ENCODE measurements at regions not wholly inside any gene's neighbourhood (a gene's known extent, or its start where the extent isn't known, plus 50 kb on each side); places are given as distances from the start of the nearest gene placed in this dataset.
"Not testable (repeated sequence)": the region's sequence is repeated elsewhere in the genome, so short reads cannot be mapped to it uniquely, and the experiment has no call there.

DNA sequence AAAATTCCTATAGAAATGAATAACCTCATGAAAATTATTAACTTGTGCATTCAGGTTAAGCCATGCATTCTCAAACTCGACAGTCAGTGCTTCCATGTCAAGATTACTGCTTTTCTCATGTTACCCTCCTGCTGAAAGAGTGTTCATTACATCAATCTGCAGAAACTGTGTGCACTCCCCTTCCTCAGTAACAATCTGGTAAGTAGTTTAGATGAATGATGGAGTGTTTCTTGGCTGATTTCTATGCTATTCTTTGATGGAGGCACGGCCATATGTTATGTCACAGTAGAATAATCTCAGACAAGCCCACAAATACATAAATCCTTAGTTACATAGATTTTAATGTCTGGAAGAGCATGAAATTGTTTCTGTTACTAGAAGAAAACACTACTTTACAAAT is 193.3 kb upstream of the FAM47A start:
- Histone ChIP-seq H4K8ac (ENCODE audit: low read length) (no peak overlapping the region), H3K23ac (ENCODE audit: low read length in 2 of 2) (no peak overlapping the region), H2BK15ac (ENCODE audit: low read depth, poor library complexity, severe bottlenecking) (no peak overlapping the region), H3K4me1 (ENCODE audit: control insufficient read depth, insufficient read depth, low read depth, low read length) (no peaks in the 10 kb centered on the region), H3K36me3 (ENCODE audit: control insufficient read depth in 1 of 2, insufficient read depth in 2 of 2, low read depth in 1 of 2, low read length in 2 of 2) (no peaks in the 10 kb centered on the region), H3K9ac (ENCODE audit: low read length) (no peak overlapping the region), H4K91ac (ENCODE audit: low read length) (no peak overlapping the region), H2BK5ac (ENCODE audit: low read depth, low read length, poor library complexity, severe bottlenecking) (no peak overlapping the region), H3K4ac (ENCODE audit: low read depth in 1 of 2, low read length in 2 of 2) (no peak overlapping the region), H3K4me3 (ENCODE audit: insufficient read depth in 1 of 2, low read depth in 1 of 2, low read length in 2 of 2) (no peak overlapping the region), H3K14ac (ENCODE audit: low read length in 2 of 2) (no peak overlapping the region), H2BK12ac (ENCODE audit: low read length in 2 of 2) (no peak overlapping the region), H2BK120ac (ENCODE audit: low read depth, low read length) (no peak overlapping the region), H3K27me3 (ENCODE audit: control insufficient read depth in 1 of 2, insufficient read depth in 1 of 2, low read length in 2 of 2) (no peaks in the 10 kb centered on the region), H2AK5ac (ENCODE audit: low read length, severe bottlenecking) (no peak overlapping the region), H3K9me3 (ENCODE audit: control insufficient read depth, low read length) (no peaks in the 10 kb centered on the region), H3K79me1 (replicated peaks; ENCODE audit: low read length, poor library complexity, severe bottlenecking) (no peaks in the 10 kb centered on the region), H3K18ac (ENCODE audit: low read depth in 1 of 2, low read length in 2 of 2) (no peak overlapping the region), H2AFZ (ENCODE audit: low read depth, low read length) (no peak overlapping the region), H3K4me2 (ENCODE audit: low read length, poor library complexity, severe bottlenecking) (no peak overlapping the region), H3K27ac (ENCODE audit: low read length, poor library complexity, severe bottlenecking) (no peak overlapping the region)
- no peak for DNase-seq
- no CpG with 5 or more reads among the region's 2 CpGs for WGBS

DNA sequence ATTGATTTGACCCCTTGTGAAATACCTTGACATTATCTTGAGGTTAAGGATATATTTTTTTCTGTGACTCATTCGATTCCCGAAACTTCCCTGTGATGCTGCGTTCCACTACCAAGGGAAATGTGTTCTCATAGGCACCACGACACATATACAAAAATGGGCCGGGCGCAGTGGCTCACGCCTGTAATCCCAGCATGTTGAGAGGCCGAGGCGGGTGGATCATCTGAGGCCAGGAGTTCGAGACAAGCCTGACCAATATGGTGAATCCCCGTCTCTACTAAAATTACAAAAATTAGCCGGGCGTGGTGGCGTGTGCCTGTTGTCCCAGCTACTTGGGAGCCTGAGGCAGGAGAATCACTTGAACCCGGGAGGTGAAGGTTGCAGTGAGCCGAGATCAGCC is 188.3 kb upstream of the FAM47A start:
- H4K91ac ChIP-seq (ENCODE audit: low read length); H2BK15ac ChIP-seq (ENCODE audit: low read depth, poor library complexity, severe bottlenecking); H3K4me3 ChIP-seq (ENCODE audit: insufficient read depth in 1 of 2, low read depth in 1 of 2, low read length in 2 of 2); H3K4ac ChIP-seq (ENCODE audit: low read depth in 1 of 2, low read length in 2 of 2); H3K27ac ChIP-seq (ENCODE audit: low read length, poor library complexity, severe bottlenecking); H3K36me3 ChIP-seq (ENCODE audit: control insufficient read depth in 1 of 2, insufficient read depth in 2 of 2, low read depth in 1 of 2, low read length in 2 of 2); H3K14ac ChIP-seq (ENCODE audit: low read length in 2 of 2); H3K18ac ChIP-seq (ENCODE audit: low read depth in 1 of 2, low read length in 2 of 2); H3K9me3 ChIP-seq (ENCODE audit: control insufficient read depth, low read length); H3K9ac ChIP-seq (ENCODE audit: low read length); H3K4me2 ChIP-seq (ENCODE audit: low read length, poor library complexity, severe bottlenecking); H3K27me3 ChIP-seq (ENCODE audit: control insufficient read depth in 1 of 2, insufficient read depth in 1 of 2, low read length in 2 of 2); H2AK5ac ChIP-seq (ENCODE audit: low read length, severe bottlenecking); H2BK12ac ChIP-seq (ENCODE audit: low read length in 2 of 2); H3K23ac ChIP-seq (ENCODE audit: low read length in 2 of 2); DNase-seq; H2BK5ac ChIP-seq (ENCODE audit: low read depth, low read length, poor library complexity, severe bottlenecking); H2AFZ ChIP-seq (ENCODE audit: low read depth, low read length); H4K8ac ChIP-seq (ENCODE audit: low read length); H3K4me1 ChIP-seq (ENCODE audit: control insufficient read depth, insufficient read depth, low read depth, low read length); H2BK120ac ChIP-seq (ENCODE audit: low read depth, low read length); H3K79me1 ChIP-seq (replicated peaks; ENCODE audit: low read length, poor library complexity, severe bottlenecking): not testable (repeated sequence)
- WGBS: 93% methylated on average over 14 of the region's 16 CpGs

DNA sequence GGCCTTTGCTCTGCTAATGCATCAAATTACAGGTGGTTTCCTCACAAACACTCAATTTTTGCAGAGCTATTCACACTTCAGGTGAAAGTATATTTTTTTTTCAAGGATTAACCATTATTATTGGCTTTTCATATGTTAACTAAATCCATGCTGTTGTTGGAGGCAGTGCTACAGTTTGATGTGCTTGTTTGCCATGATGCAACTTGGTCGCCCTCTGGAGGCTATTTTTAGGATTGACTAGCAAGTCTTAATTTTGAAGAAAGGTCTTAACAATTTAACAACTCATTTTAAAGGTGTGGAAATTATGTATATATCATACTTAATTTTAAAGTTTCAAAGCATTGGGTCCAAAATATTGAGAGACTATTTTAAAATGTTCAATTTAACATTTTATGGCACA is 168.8 kb upstream of the FAM47A start:
- Histone ChIP-seq H3K9ac (ENCODE audit: low read length) (no peak overlapping the region), H3K9me3 (ENCODE audit: control insufficient read depth, low read length) (no peaks in the 10 kb centered on the region), H2BK15ac (ENCODE audit: low read depth, poor library complexity, severe bottlenecking) (no peak overlapping the region), H2BK5ac (ENCODE audit: low read depth, low read length, poor library complexity, severe bottlenecking) (no peak overlapping the region), H3K4ac (ENCODE audit: low read depth in 1 of 2, low read length in 2 of 2) (no peak overlapping the region), H3K27me3 (ENCODE audit: control insufficient read depth in 1 of 2, insufficient read depth in 1 of 2, low read length in 2 of 2) (peaks cover 0 to 4% of the 10 kb centered on the region in 2 experiments), H3K4me2 (ENCODE audit: low read length, poor library complexity, severe bottlenecking) (no peak overlapping the region), H4K91ac (ENCODE audit: low read length) (no peak overlapping the region), H2AFZ (ENCODE audit: low read depth, low read length) (no peak overlapping the region), H3K23ac (ENCODE audit: low read length in 2 of 2) (no peak overlapping the region), H3K4me1 (ENCODE audit: control insufficient read depth, insufficient read depth, low read depth, low read length) (no peaks in the 10 kb centered on the region), H3K14ac (ENCODE audit: low read length in 2 of 2) (no peak overlapping the region), H3K4me3 (ENCODE audit: insufficient read depth in 1 of 2, low read depth in 1 of 2, low read length in 2 of 2) (no peak overlapping the region), H3K36me3 (ENCODE audit: control insufficient read depth in 1 of 2, insufficient read depth in 2 of 2, low read depth in 1 of 2, low read length in 2 of 2) (no peaks in the 10 kb centered on the region), H2BK120ac (ENCODE audit: low read depth, low read length) (no peak overlapping the region), H2AK5ac (ENCODE audit: low read length, severe bottlenecking) (no peak overlapping the region), H3K27ac (ENCODE audit: low read length, poor library complexity, severe bottlenecking) (no peak overlapping the region), H4K8ac (ENCODE audit: low read length) (no peak overlapping the region), H3K79me1 (replicated peaks; ENCODE audit: low read length, poor library complexity, severe bottlenecking) (no peaks in the 10 kb centered on the region), H2BK12ac (ENCODE audit: low read length in 2 of 2) (no peak overlapping the region), H3K18ac (ENCODE audit: low read depth in 1 of 2, low read length in 2 of 2) (no peak overlapping the region)
- peak; percentile 39 for DNase-seq
- no CpG with 5 or more reads among the region's 1 CpG for WGBS

DNA sequence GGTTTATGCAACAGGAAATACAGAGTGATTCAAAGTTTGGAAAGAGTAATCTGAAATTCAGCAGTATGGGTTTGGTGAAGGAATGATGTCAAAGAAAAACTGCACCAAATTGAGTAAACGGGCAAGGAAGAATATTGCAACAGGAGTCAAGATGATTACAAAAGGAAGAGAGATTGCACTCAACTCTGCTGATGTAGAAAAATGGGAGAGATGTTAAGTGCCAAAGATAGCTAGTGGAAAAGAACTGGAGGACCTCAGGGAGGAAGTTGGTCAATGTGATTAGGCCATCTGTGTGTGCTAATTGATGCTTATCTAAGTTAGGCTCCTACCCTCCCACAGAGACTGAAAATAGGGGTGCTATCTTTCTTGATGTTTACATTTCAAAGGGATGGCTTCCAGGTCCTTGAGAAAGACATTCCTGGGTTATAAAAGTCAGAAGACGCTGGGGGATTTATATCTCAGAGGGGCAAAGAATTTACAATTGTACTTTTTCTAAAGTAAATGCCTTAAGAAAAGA is 167.4 kb upstream of the FAM47A start:
- H3K27me3 ChIP-seq (ENCODE audit: control insufficient read depth in 1 of 2, insufficient read depth in 1 of 2, low read length in 2 of 2): no peaks in the 10 kb centered on the region
- no peak overlapping the region for H2BK5ac ChIP-seq (ENCODE audit: low read depth, low read length, poor library complexity, severe bottlenecking)
- 10% methylated on average over 1 of the region's 2 CpGs for WGBS

More for the DNA sequence above, 167.4 kb upstream of the FAM47A start:
- no peak overlapping the region for H2AK5ac ChIP-seq (ENCODE audit: low read length, severe bottlenecking)
- no peak overlapping the region for H3K14ac ChIP-seq (ENCODE audit: low read length in 2 of 2)
- no peak overlapping the region for H2BK15ac ChIP-seq (ENCODE audit: low read depth, poor library complexity, severe bottlenecking)
- H3K4ac ChIP-seq (ENCODE audit: low read depth in 1 of 2, low read length in 2 of 2): no peak overlapping the region
- H2BK120ac ChIP-seq (ENCODE audit: low read depth, low read length): no peak overlapping the region
- H3K36me3 ChIP-seq (ENCODE audit: control insufficient read depth in 1 of 2, insufficient read depth in 2 of 2, low read depth in 1 of 2, low read length in 2 of 2): no peaks in the 10 kb centered on the region
- H3K4me3 ChIP-seq (ENCODE audit: insufficient read depth in 1 of 2, low read depth in 1 of 2, low read length in 2 of 2): no peak overlapping the region
- H3K79me1 ChIP-seq (replicated peaks; ENCODE audit: low read length, poor library complexity, severe bottlenecking): no peaks in the 10 kb centered on the region
- H3K9me3 ChIP-seq (ENCODE audit: control insufficient read depth, low read length): no peaks in the 10 kb centered on the region
- no peak overlapping the region for H3K18ac ChIP-seq (ENCODE audit: low read depth in 1 of 2, low read length in 2 of 2)
- no peak overlapping the region for H2BK12ac ChIP-seq (ENCODE audit: low read length in 2 of 2)
- H2AFZ ChIP-seq (ENCODE audit: low read depth, low read length): no peak overlapping the region
- H3K23ac ChIP-seq (ENCODE audit: low read length in 2 of 2): no peak overlapping the region
- no peaks in the 10 kb centered on the region for H3K4me1 ChIP-seq (ENCODE audit: control insufficient read depth, insufficient read depth, low read depth, low read length)
- no peak overlapping the region for H3K9ac ChIP-seq (ENCODE audit: low read length)
- H4K8ac ChIP-seq (ENCODE audit: low read length): no peak overlapping the region
- peak; percentile 1 for DNase-seq
- H3K27ac ChIP-seq (ENCODE audit: low read length, poor library complexity, severe bottlenecking): no peak overlapping the region
- no peak overlapping the region for H3K4me2 ChIP-seq (ENCODE audit: low read length, poor library complexity, severe bottlenecking)
- H4K91ac ChIP-seq (ENCODE audit: low read length): no peak overlapping the region

Data from mesenchymal stem cell (in vitro differentiated cells and primary cell).